Stimulated activated memory B cell treated with anti-CD40 and anti-IgM and Interleukin-4, amounts not matched to agents 10 μg/mL and 1 μg/mL and 100 μg/mL, for 72 hours (primary cell): ENCODE measurements at regions not wholly inside any gene's neighbourhood (a gene's known extent, or its start where the extent isn't known, plus 50 kb on each side); places are given as distances from the start of the nearest gene placed in this dataset.
"Not testable (repeated sequence)": the region's sequence is repeated elsewhere in the genome, so short reads cannot be mapped to it uniquely, and the experiment has no call there.

Experiments used
- ATAC-seq: fragments of 150-1000 bp; cut with Tn5 transposase; 2 replicates; pipeline ENCODE4 v1.10.0; 2021
- H3K27ac Mint-ChIP-seq: one replicate; pipeline ENCODE4 v1.8.0; 2022; ENCODE audit warnings: mild to moderate bottlenecking, mixed read lengths
- H3K27me3 Mint-ChIP-seq: one replicate; pipeline ENCODE4 v1.8.0; 2022; ENCODE audit warnings: mixed read lengths
- H3K36me3 Mint-ChIP-seq: one replicate; pipeline ENCODE4 v1.8.0; 2022; ENCODE audit warnings: mixed read lengths
- H3K4me1 Mint-ChIP-seq: one replicate; pipeline ENCODE4 v1.8.0; 2022; ENCODE audit warnings: mixed read lengths
- H3K4me3 Mint-ChIP-seq: one replicate; pipeline ENCODE4 v1.8.0; 2022; ENCODE audit warnings: mild to moderate bottlenecking, moderate library complexity, mixed read lengths
- H3K9me3 Mint-ChIP-seq: one replicate; pipeline ENCODE4 v1.8.0; 2022; ENCODE audit warnings: mixed read lengths

DNA sequence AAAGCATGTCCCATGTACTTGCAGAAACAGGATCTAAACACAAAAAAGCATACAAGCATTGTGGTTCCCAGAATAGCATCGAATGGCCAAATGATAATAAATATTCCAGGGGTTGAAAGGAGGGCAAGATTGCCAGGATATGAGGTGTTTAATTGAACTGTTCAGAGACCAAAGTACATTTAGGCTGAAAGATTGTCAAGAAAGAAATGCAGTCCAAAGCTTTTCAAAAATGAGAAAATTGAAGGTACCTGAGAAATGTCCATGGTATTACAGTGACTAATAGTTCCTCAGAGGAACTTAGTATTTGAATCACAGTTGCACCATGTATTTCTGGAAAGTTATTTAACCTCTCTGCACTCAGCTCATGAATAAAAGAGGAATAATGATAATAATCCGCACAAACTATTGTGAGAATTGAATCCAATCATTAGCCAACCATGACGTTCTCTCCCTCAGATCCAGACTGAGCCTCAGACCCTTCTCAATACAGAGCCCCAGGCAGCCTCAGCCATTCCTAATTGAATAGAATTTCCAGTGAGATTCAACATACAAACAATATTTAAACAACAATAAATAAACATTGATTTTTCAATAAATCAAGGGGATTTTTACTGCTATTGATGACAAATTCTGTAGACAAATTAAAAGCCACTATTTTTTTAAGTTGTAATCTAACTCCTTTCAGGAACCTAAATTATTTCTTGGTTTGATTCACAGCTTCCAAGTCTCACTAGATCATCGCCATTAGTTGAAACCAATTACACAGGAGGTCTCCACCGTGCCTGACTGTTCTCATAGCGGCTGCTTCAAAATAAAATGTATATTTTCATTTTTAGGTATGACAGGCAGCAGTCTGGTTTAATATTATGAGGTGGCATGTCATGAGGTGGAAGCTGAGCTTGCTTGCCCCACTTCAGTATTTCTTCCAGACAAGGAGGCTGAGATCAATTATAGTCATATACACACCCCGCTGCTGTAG lies 144.3 kb upstream of the TENT5A start:
- H3K36me3 Mint-ChIP-seq, result no peaks in the 10 kb centered on the region
- H3K27ac Mint-ChIP-seq, result no peak overlapping the region
- no peak for ATAC-seq
- H3K27me3 Mint-ChIP-seq, result no peaks in the 10 kb centered on the region
- no peaks in the 10 kb centered on the region for H3K4me1 Mint-ChIP-seq
- no peaks in the 10 kb centered on the region for H3K9me3 Mint-ChIP-seq
- no peak overlapping the region for H3K4me3 Mint-ChIP-seq

DNA sequence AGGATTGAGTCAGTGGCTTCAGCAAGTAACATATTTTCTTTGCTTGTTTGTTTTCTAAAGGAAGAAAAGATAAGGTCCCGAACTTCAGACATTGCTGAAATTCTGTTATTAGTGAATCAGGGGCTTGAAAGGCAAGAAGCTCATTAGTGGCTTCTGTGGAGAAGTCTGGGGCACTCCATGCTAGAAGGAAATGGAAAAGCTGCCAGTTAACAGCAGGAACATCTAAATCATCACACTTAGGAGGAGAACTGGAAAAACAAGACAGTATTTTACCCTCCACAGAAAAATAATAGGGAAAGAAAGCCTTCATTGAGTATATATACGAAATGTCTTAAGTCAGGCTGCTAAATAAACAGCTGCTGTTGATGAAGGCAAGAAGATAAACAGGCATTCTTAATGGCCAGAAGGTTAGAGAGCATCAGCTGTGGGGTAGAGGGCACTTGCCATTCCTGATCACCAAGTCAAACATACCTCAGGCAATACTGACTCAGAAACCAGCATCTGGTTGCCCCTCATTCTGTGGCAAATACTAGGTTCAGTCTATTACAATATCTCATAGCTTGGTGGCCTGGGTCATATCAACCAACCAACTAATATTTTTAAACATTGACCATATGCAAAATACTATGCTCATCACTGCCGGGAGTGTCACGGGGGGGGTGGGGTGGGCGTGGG lies 143.2 kb upstream of the TENT5A start:
- no peaks in the 10 kb centered on the region for H3K36me3 Mint-ChIP-seq
- no peak for ATAC-seq
- H3K27ac Mint-ChIP-seq, result no peak overlapping the region
- no peaks in the 10 kb centered on the region for H3K4me1 Mint-ChIP-seq
- no peaks in the 10 kb centered on the region for H3K27me3 Mint-ChIP-seq
- no peak overlapping the region for H3K4me3 Mint-ChIP-seq
- no peaks in the 10 kb centered on the region for H3K9me3 Mint-ChIP-seq

GRCh38 chr6:81894788-81895271 lies 142.3 kb upstream of the TENT5A start:
- Mint-ChIP-seq H3K4me3 (no peak overlapping the region), H3K36me3 (no peaks in the 10 kb centered on the region), H3K27ac (no peak overlapping the region), H3K27me3 (no peaks in the 10 kb centered on the region), H3K4me1 (no peaks in the 10 kb centered on the region), H3K9me3 (no peaks in the 10 kb centered on the region)
- ATAC-seq, result no peak

- H3K4me1 Mint-ChIP-seq, result no peaks in the 10 kb centered on the region
- no peaks in the 10 kb centered on the region for H3K9me3 Mint-ChIP-seq
- ATAC-seq, result no peak
- H3K27me3 Mint-ChIP-seq, result no peaks in the 10 kb centered on the region
- H3K4me3 Mint-ChIP-seq, result no peak overlapping the region
- no peaks in the 10 kb centered on the region for H3K36me3 Mint-ChIP-seq
- H3K27ac Mint-ChIP-seq, result no peak overlapping the region
Observed at GRCh38 chr6:81894306-81894705, 141.8 kb upstream of the TENT5A start.

DNA sequence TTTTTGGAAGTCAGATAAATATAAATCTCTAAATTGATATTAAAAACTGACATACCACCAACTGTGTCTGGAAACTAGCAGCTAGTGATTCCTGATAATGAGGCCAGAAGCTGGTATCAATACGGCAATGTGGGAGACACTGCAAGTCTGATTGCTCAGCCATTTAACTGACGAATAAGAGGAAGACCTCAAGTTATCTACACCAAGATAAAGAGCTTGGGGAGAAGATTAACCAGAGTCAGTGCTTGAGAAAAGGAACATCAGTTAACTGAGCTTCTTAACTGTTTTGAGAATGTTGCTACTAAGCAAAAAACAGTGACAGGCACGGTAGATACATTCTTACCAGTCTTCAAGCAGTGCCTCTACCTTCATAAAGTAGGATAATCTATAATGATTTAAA lies 140.4 kb upstream of the TENT5A start:
- Mint-ChIP-seq H3K27me3 (no peaks in the 10 kb centered on the region), H3K4me1 (no peaks in the 10 kb centered on the region), H3K27ac (no peak overlapping the region), H3K4me3 (no peak overlapping the region), H3K9me3 (no peaks in the 10 kb centered on the region), H3K36me3 (no peaks in the 10 kb centered on the region)
- no peak for ATAC-seq

GRCh38 chr6:81891874-81892273 lies 139.4 kb upstream of the TENT5A start:
- no peak overlapping the region for H3K27ac Mint-ChIP-seq
- no peaks in the 10 kb centered on the region for H3K4me1 Mint-ChIP-seq
- H3K36me3 Mint-ChIP-seq, result no peaks in the 10 kb centered on the region
- no peaks in the 10 kb centered on the region for H3K27me3 Mint-ChIP-seq
- no peak overlapping the region for H3K4me3 Mint-ChIP-seq
- ATAC-seq, result no peak
- no peaks in the 10 kb centered on the region for H3K9me3 Mint-ChIP-seq

DNA sequence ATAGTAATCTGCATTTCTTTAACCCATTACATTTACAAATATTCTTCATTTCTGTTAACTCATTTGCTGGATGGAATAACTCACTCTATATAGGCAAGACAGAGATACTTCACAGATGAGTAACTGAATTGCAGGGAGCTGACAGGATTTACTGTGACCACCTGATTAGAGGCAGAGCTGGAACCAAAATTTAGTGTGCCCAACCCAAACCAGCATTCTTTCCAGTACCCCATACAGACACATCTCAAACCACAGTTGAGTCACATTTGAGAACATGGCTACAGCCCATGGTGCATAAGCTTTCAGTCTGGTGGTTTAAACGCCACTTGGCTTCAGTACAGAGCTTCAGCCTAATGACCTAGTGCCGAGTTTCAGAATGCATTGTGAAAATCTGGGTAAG lies 138.4 kb upstream of the TENT5A start:
- no peaks in the 10 kb centered on the region for H3K27me3 Mint-ChIP-seq
- H3K27ac Mint-ChIP-seq, result no peak overlapping the region
- H3K4me3 Mint-ChIP-seq, result no peak overlapping the region
- ATAC-seq, result no peak
- H3K4me1 Mint-ChIP-seq, result no peaks in the 10 kb centered on the region
- H3K36me3 Mint-ChIP-seq, result no peaks in the 10 kb centered on the region
- H3K9me3 Mint-ChIP-seq, result no peaks in the 10 kb centered on the region

- Mint-ChIP-seq H3K36me3 (no peaks in the 10 kb centered on the region), H3K9me3 (no peaks in the 10 kb centered on the region), H3K4me1 (no peaks in the 10 kb centered on the region), H3K27ac (no peak overlapping the region), H3K27me3 (no peaks in the 10 kb centered on the region), H3K4me3 (no peak overlapping the region)
- no peak for ATAC-seq
Observed at GRCh38 chr6:81889377-81890053, 137.0 kb upstream of the TENT5A start.

- H3K36me3 Mint-ChIP-seq, H3K4me1 Mint-ChIP-seq, H3K4me3 Mint-ChIP-seq, H3K9me3 Mint-ChIP-seq, H3K27me3 Mint-ChIP-seq, ATAC-seq, H3K27ac Mint-ChIP-seq: not testable (repeated sequence)
Observed at GRCh38 chr6:81886909-81887308, 134.4 kb upstream of the TENT5A start.

GRCh38 chr6:81886157-81886556 lies 133.7 kb upstream of the TENT5A start:
- H3K27ac Mint-ChIP-seq, result no peak overlapping the region
- no peaks in the 10 kb centered on the region for H3K4me1 Mint-ChIP-seq
- no peaks in the 10 kb centered on the region for H3K36me3 Mint-ChIP-seq
- H3K27me3 Mint-ChIP-seq, result no peaks in the 10 kb centered on the region
- ATAC-seq, result no peak
- no peak overlapping the region for H3K4me3 Mint-ChIP-seq
- H3K9me3 Mint-ChIP-seq, result peaks cover under 1% of the 10 kb centered on the region

DNA sequence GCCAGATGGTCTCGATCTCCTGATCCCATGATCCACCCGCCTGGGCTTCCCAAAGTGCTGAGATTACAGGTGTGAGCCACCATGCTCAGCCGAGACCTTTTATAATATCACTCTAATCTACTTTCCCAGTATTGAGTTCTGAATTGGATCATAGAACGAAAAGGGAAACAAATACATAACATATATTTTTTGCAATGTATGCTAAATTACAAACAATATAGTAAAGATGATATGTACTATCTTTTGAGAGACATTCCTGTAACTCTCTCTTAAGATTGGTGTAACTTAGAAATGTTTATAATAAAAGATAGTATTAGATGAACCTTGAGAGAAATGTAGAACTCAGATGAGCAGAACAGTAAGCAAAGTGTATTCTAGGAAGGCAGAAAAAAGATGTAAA lies 129.2 kb upstream of the TENT5A start:
- Mint-ChIP-seq H3K36me3 (no peaks in the 10 kb centered on the region), H3K9me3 (peaks cover 2% of the 10 kb centered on the region), H3K4me1 (no peaks in the 10 kb centered on the region), H3K27me3 (no peaks in the 10 kb centered on the region), H3K4me3 (no peak overlapping the region), H3K27ac (no peak overlapping the region)
- ATAC-seq, result no peak

DNA sequence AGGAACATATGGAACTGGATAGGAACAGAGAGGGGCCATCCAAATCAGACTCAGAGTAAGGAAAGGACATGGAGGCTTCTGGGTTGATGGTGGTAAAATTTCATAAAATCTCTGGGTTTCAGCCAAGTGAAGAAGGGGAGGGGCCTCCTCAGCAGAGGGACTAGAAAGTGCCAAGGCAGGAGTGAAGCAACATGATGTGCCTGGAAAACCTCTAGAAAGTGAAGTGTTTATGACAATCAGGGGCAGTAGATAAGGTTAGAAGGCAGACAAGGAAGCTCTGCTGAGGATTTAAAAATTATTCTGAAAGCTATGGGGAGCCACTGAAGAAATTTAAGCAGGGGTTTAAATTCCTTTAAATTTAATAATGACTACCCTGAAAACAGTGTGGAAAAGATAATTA lies 126.0 kb upstream of the TENT5A start:
- no peaks in the 10 kb centered on the region for H3K27me3 Mint-ChIP-seq
- H3K4me1 Mint-ChIP-seq, result no peaks in the 10 kb centered on the region
- H3K9me3 Mint-ChIP-seq, result peaks cover 2% of the 10 kb centered on the region
- H3K4me3 Mint-ChIP-seq, result no peak overlapping the region
- ATAC-seq, result no peak
- no peaks in the 10 kb centered on the region for H3K36me3 Mint-ChIP-seq
- H3K27ac Mint-ChIP-seq, result no peak overlapping the region

GRCh38 chr6:81876971-81877370 lies 124.5 kb upstream of the TENT5A start:
- Mint-ChIP-seq H3K36me3 (no peaks in the 10 kb centered on the region), H3K27ac (no peak overlapping the region), H3K9me3 (peaks cover 10% of the 10 kb centered on the region), H3K4me1 (no peaks in the 10 kb centered on the region), H3K4me3 (no peak overlapping the region), H3K27me3 (no peaks in the 10 kb centered on the region)
- ATAC-seq, result no peak

DNA sequence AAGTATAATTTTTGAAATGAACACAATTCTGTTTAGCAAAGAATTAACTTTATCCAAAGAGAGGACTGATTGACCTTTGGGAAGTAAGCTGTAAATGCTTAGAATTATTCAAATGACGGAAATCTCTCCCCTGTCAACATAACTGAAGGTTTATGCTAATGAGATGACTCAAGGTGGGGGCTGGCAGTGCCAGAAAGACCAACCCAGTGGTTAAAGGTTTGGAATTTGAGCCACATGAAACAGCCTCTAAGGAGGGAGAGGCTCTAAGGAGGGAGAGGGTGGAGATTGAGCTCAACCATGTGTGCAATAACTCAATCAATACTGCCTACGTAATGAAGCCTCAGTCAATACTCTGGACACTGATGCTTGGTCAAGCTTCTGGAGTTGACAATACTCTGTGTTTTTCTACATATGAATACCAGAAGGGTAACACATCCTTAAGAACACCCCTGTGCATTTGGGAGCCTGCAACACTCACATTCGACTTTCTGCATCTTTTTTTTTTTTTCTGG lies 123.4 kb upstream of the TENT5A start:
- Mint-ChIP-seq H3K4me1 (no peaks in the 10 kb centered on the region), H3K4me3 (no peak overlapping the region), H3K27ac (no peak overlapping the region), H3K36me3 (no peaks in the 10 kb centered on the region), H3K9me3 (peaks cover 16% of the 10 kb centered on the region), H3K27me3 (no peaks in the 10 kb centered on the region)
- no peak for ATAC-seq

DNA sequence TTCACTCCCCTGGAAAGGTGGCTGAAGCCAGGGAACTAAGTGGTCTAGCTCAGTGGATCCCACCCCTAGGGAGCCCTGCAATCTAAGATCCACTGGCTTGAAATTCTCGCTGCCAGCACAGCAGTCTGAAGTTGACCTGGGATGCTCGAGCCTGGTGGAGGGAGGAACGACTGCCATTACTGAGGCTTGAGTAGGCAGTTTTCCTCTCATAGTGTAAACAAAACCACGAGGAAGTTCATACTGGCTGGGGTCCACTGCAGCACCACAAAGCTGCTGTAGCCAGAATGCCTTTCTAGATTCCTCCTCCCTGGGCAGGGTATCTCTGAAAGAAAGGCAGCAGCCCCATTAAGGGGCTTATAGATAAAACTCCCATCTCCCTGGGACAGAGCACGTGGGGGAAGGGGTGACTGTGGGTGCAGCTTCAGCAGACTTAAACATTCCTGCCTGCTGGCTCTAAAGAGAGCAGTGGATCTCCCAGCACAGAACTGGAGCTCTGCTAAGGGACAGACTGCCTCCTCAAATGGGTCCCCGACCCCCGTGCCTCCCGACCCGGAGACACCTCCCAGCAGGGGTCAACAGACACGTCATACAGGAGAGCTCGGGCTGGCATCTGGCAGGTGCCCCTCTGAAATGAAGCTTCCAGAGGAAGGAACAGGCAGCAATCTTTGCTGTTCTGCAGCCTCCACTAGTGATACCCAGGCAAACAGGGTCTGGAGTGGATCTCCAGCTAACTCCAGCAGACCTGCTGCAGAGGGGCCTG lies 117.4 kb upstream of the TENT5A start:
- not testable (repeated sequence) for H3K4me3 Mint-ChIP-seq, H3K4me1 Mint-ChIP-seq, ATAC-seq, H3K36me3 Mint-ChIP-seq, H3K27me3 Mint-ChIP-seq, H3K27ac Mint-ChIP-seq
- H3K9me3 Mint-ChIP-seq, result peaks cover 19% of the 10 kb centered on the region
